ENCODE measurements at regions not wholly inside any gene's neighbourhood (a gene's known extent, or its start where the extent isn't known, plus 50 kb on each side); places are given as distances from the start of the nearest gene placed in this dataset.
"Not testable (repeated sequence)": the region's sequence is repeated elsewhere in the genome, so short reads cannot be mapped to it uniquely, and the experiment has no call there.

- TF ChIP-seq ZFP3 (CRISPR knock-in tag; IDR thresholded peaks at IDR 0.05) (no peak), ZC3H10 (CRISPR knock-in tag; IDR thresholded peaks at IDR 0.05) (peak; percentile 11; the same call in 1 of the 2 replicates)
- ATAC-seq = peak; percentile 90
Observed at GRCh38 chr1:221045842-221046831, 166.9 kb downstream of the HLX start.

GRCh38 chr1:221051391-221051790 lies 172.1 kb downstream of the HLX start:
- ATAC-seq = not testable (repeated sequence)

- TF ChIP-seq CSDC2 (CRISPR knock-in tag; IDR thresholded peaks at IDR 0.05) (no peak), OSR1 (CRISPR knock-in tag; IDR thresholded peaks at IDR 0.05) (no peak), ZC3H10 (CRISPR knock-in tag; IDR thresholded peaks at IDR 0.05) (no peak), ZNF565 (CRISPR knock-in tag; conservative IDR thresholded peaks at IDR 0.05; ENCODE audit: low read depth) (no peak), GLIS3 (CRISPR knock-in tag; IDR thresholded peaks at IDR 0.05) (no peak)
Observed at GRCh38 chr1:221053889-221054288, 174.6 kb downstream of the HLX start.

GRCh38 chr1:221059506-221059905 lies 180.3 kb downstream of the HLX start:
- TF ChIP-seq TSHZ2 (CRISPR knock-in tag; IDR thresholded peaks at IDR 0.05) (no peak), ZNF8 (CRISPR knock-in tag; IDR thresholded peaks at IDR 0.05) (no peak), CREB5 (CRISPR knock-in tag; IDR thresholded peaks at IDR 0.05; ENCODE audit: low read depth) (no peak), ZFP30 (CRISPR knock-in tag; IDR thresholded peaks at IDR 0.05) (no peak)
- ATAC-seq = no peak

More at GRCh38 chr1:221053889-221054288, 174.6 kb downstream of the HLX start:
- ATAC-seq = peak; percentile 18; the same call in 1 of the 3 replicates

GRCh38 chr1:221063651-221064050 lies 184.4 kb downstream of the HLX start:
- TF ChIP-seq ZNF565 (CRISPR knock-in tag; conservative IDR thresholded peaks at IDR 0.05; ENCODE audit: low read depth) = no peak
- TF ChIP-seq ZNF8 (CRISPR knock-in tag; IDR thresholded peaks at IDR 0.05) = no peak
- no peak for TF ChIP-seq BACH2 (CRISPR knock-in tag; IDR thresholded peaks at IDR 0.05; ENCODE audit: borderline replicate concordance)
- no peak for TF ChIP-seq ZC3H10 (CRISPR knock-in tag; IDR thresholded peaks at IDR 0.05)
- TF ChIP-seq CREB5 (CRISPR knock-in tag; IDR thresholded peaks at IDR 0.05; ENCODE audit: low read depth) = no peak
- no peak for TF ChIP-seq ISL1 (CRISPR knock-in tag; IDR thresholded peaks at IDR 0.05)
- no peak for TF ChIP-seq CSRNP3 (CRISPR knock-in tag; IDR thresholded peaks at IDR 0.05)
- TF ChIP-seq TOX (CRISPR knock-in tag; IDR thresholded peaks at IDR 0.05; ENCODE audit: borderline replicate concordance) = no peak
- TF ChIP-seq PPARA (CRISPR knock-in tag; IDR thresholded peaks at IDR 0.05; ENCODE audit: borderline replicate concordance) = no peak
- TF ChIP-seq ESRRG (CRISPR knock-in tag; IDR thresholded peaks at IDR 0.05) = no peak
- TF ChIP-seq GLIS3 (CRISPR knock-in tag; IDR thresholded peaks at IDR 0.05) = no peak
- TF ChIP-seq RARB (CRISPR knock-in tag; IDR thresholded peaks at IDR 0.05) = no peak
- TF ChIP-seq SNAI2 (CRISPR knock-in tag; IDR thresholded peaks at IDR 0.05) = no peak
- TF ChIP-seq PATZ1 (CRISPR knock-in tag; IDR thresholded peaks at IDR 0.05; ENCODE audit: borderline replicate concordance) = no peak
- no peak for TF ChIP-seq TSHZ2 (CRISPR knock-in tag; IDR thresholded peaks at IDR 0.05)

More at GRCh38 chr1:221063651-221064050, 184.4 kb downstream of the HLX start:
- no peak for ATAC-seq
